Activated CD8-positive, alpha-beta memory T cell treated with anti-CD3 and anti-CD28 coated beads for 48 hours (primary cell): ENCODE measurements at regions not wholly inside any gene's neighbourhood (a gene's known extent, or its start where the extent isn't known, plus 50 kb on each side); places are given as distances from the start of the nearest gene placed in this dataset.
"Not testable (repeated sequence)": the region's sequence is repeated elsewhere in the genome, so short reads cannot be mapped to it uniquely, and the experiment has no call there.

Experiments
- DNase-seq, 3 experiments: peaks; one replicate each; pipeline ENCODE4 v3.0.0-alpha.2; 2020; ENCODE audit warnings: low read depth in 2 of 3, low spot score in 2 of 3

DNA sequence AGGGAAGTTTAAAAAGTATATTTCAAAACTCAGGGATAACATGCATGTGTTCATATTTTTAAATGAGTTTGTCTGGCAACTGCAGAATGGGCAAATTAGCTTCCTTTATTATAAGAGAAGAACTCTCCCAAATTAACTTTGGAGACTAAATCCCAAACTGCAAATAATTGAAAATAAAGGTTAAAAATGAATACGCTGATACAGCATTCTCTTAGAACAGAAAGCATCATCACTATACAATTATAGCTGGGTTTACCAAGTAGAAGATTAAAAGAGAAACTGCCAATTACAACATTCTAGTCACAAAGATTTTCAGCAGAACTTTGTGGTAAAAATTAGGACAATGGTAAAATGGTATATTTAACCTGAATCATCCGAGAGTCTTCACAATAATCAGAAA, 73.3 kb downstream of the OLFM4 start:
- no peak for DNase-seq

DNA sequence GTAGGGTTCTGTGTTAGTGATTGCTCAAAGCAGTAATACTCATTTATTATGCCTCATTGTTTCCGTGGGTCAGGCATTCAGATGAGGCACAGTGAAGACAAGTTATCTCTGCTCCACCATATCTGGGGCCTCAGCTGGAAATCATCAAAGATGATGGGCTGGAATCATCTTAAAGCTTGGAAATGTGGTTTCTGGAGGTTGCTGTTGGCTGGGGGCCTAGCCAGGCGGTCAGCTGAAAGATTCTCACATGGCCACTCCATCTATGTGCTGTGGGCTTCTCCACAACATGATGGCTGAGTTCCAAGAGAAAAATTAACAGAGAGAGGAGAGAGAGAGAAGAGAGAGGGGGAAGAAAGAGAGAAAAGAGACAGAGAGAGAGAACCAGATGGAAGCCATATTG, 75.5 kb downstream of the OLFM4 start:
- no peak for DNase-seq

DNA sequence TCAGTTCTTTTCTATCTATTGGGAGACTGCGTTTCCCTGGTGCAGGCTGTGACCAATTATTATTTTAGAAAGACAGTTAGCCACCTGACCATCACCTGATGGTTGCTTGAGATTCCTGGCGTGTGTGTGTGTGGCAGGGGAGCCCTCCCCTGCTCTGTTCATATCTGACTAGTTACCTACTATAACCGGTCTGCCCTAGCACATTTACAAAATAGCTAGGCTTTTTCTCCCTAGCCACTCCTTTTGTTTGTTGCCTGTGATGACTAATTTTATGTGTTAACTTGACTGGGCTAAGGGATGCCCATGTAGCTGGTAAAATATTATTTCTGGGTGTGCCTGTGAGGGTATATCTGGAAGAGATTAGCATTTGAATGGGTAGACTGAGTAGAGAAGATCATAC, 76.9 kb downstream of the OLFM4 start:
- no peak for DNase-seq

DNA sequence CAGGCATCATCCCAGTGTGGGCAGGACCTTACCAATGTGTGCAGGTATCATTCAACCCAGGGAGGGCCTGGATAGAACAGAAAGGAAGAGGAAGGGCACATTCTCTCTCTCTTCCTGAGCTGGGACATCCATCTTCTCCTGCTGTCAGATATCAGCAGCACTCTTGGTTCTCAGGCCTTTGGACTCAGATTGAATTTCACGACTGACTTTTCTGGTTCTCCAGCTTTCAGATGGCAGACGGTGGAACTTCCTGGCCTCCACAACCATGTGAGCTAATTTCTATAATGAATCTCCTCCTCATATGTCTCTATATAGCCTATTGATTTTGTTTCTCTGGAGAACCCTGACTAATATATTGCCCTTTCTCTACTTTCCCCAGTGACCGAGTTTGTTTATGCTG, 77.3 kb downstream of the OLFM4 start:
- no peak for DNase-seq

GRCh38 chr13:53110181-53110580, 81.6 kb downstream of the OLFM4 start:
- DNase-seq: no peak

DNA sequence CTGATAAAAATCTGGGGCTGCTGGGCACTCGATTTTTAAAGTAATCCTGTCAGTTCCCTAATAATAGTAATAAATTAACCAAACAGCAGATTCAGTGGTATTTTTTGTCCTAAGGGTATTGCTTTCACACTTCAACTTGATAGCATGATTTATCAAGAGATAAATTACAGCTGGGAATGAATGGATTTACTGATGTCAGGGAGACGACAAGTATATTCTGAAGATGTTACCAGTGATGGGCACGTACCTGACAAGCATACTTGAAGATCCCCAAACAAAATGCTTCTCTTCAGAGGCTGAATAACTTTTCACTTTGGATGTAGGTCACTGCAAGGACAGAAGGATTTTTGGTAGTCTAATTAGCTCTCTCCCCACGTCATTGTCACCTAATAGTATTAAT, 82.0 kb downstream of the OLFM4 start:
- no peak for DNase-seq

- no peak for DNase-seq
Measured at GRCh38 chr13:53112522-53112921, 83.9 kb downstream of the OLFM4 start.

- DNase-seq: not testable (repeated sequence)
Measured at GRCh38 chr13:53117048-53117447, 88.4 kb downstream of the OLFM4 start.

DNA sequence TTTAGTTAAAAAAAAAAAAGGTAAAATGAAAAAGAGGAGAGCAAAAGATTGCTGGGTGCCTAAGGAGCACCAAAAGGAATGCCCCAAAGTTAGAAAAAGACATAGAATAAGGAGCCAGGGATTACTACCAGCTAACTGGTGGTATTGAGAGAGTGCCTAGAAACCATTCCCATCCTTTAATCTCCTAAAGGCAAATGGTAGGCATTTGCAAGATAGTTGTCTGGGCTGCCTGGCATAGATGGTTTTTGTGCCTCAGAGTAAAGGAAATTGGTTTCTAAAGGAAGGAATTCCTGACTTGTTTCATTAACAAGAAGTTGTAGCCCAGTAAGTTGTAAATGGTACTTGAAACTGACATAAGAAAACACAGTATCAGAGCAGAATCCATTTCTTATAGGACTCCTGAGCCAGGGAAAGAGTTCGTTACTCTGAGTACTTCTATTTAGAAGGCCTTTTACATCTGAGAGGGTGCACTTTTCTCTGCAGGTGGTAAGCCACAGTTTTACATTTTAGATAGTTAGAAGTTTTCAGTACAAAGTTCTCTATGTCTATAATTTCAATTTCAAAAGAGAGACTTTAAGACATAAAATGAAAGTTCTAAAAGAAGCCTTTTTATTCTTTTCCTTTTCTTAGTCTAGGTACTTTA, 92.6 kb downstream of the OLFM4 start:
- no peak for DNase-seq

DNA sequence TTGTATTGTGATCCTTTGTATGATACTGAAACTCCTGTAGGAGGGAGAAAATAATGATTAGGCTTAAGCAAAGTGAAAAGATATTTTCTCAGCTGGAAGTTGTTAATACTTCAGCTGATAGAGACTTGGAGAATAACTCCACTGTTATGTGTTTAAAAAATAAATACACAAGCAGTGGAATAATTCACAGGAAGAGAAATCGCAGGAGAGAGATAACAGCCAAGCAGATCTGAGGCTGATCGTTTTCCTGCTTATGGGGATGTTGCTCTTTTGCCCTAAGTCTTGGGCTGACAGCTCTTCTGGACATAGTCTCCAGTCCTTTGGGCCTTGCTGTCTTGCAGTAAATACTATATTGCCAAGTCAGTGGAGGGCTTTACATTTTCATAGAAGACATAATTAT, 93.3 kb downstream of the OLFM4 start:
- no peak for DNase-seq

DNA sequence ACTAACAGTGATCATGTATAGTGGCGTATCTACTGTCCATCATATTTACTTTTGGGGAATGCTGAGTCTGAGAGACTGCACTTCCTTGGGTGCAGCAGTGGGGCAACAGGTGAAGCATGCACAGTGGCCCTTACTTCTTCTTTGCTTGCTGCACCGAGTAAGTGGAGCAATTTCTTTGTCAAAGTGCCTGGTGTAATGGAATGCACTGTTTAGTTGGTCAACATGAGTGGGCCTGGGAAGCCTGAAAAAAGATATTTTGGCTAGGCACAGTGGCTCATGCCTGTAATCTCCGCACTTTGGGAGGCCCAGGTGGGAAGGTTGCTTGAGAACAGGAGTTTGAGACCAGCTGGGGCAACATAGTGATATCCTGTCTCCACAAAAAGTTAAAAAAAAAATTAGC, 94.9 kb downstream of the OLFM4 start:
- DNase-seq: no peak

- DNase-seq: no peak
Measured at GRCh38 chr13:53124623-53125022, 96.0 kb downstream of the OLFM4 start.

DNA sequence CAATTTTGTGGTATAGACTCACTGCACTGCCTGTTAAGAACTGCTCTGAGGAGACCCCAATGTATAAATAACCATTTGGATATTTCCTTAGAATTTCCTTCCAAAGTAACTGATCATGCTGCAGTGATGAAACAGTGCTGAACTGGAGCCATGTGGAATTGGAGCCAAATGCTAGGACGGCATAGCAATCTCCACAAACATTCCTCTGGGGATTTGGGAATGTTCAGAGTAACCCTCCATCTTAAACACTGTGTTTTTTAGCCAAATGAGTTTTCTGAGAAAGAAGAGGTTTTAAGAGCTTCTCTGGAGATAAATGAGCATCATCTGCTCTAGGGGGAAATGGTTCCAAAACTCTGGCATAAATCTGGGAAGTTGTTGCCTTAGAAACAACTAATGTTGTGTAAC, 98.2 kb downstream of the OLFM4 start:
- DNase-seq: no peak

- DNase-seq: no peak
Measured at GRCh38 chr13:53127373-53127772, 98.8 kb downstream of the OLFM4 start.

DNA sequence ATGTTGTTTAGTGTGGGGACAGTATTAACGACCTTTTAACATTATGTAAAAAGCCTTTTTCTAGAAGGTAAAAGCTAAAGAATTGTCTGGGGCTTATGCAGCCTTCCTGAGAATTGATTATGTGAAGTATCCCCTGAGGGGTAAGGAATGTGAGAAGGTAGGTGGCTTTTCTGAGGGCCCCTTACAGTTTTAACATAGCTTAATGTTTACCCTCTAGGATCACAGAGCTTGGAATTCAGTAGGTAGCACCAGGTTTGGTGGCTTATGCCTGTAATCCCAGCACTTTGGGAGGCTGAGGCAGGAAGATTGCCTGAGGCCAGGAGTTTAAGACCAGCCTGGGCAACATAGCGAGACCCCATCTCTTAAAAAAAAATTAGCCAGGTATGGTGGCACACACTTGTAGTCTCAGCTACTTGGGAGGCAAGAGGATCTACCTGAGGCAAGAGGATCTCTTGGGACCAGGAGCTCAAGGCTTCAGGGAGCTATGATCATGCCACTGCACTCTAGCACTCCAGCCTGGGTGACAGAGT, 101.3 kb downstream of the OLFM4 start:
- DNase-seq: no peak

- DNase-seq: no peak
Measured at GRCh38 chr13:53131361-53131760, 102.7 kb downstream of the OLFM4 start.

GRCh38 chr13:53135301-53135700, 106.7 kb downstream of the OLFM4 start:
- DNase-seq: no peak

DNA sequence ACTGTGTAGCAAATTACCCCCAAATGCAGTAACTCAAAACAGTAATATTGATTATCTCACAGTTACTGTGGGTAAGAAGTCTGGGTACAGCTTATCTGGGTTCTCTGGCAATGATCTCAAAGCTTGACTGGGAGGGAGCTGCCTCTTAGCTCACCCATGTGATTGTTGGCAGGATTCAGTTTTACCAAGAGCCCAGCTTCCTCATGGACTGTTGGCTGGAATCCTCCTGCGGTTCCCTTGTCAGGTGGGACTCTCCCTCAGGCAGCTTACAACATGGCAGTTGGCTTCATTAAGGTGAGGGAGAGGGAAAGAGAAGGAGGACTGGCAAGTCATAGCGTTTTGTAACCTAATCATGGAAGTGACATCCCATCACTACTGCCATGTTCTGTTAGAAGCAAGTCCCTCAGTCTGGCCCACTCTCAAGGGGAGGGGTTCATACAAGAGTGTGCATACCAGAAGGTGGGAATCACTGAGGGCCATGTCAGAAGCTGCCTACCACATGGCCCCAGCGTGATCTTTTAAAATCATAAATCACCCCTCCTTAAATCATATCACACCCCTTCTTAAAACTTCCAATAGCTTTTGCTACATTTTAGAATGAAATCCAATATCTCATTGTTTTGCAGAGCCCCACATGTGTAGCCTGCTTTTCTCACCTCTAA, 108.1 kb downstream of the OLFM4 start:
- no peak for DNase-seq

DNA sequence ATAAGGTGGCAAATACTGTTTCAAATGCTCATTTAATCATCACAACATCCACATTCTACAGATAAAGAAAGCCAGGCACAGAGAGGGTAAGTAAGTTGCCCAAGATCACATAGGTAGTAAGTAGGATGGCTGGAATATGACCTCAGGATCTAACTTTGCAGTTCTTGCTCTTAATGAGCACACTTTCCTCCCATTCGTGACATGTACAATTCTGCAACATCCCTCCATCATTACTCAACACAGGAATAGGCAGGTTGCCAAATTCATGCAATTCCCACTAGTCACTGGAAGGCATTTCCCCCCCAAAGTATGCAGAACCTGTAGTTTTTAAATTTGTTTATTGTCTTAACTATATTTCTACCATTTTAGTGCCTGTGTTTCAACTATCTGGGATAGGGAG, 109.2 kb downstream of the OLFM4 start:
- no peak for DNase-seq

GRCh38 chr13:53138376-53139036, 109.9 kb downstream of the OLFM4 start:
- DNase-seq: no peak

- DNase-seq: no peak
Measured at GRCh38 chr13:53141336-53141735, 112.7 kb downstream of the OLFM4 start.

DNA sequence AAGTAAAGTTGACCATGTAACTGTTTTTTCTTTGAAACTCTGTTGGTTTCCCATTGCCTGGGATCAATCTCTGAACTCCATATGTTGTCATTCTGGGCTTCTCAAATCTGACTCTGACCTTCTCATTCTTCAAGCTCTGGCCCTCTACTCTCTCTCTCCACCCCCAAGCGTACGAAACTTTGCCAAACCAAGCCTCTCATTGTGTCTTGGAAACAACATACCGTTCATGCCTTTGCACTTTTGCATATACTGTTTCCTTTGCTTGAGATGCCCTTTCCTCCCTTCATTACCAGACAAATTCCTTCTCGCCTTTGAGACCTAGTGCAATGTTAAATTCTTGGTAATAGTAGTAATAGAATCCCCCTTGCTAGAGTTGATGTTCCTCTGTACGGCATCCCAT, 113.7 kb downstream of the OLFM4 start:
- no peak for DNase-seq
